H1 (cell line): ENCODE measurements at regions not wholly inside any gene's neighbourhood (a gene's known extent, or its start where the extent isn't known, plus 50 kb on each side); places are given as distances from the start of the nearest gene placed in this dataset.

Source experiments
- CTCF ChIA-PET: fragments of 300-600 bp; sonication (Branson Sonifier 250); formaldehyde crosslinking; loops from one replicate; lab custom pipeline; 2021; ENCODE audit not compliant: partially characterized antibody; lab: Charles Lee
- POLR2A ChIA-PET: fragments of 300-600 bp; sonication (Branson Sonifier 250); formaldehyde crosslinking; loops from one replicate; lab custom pipeline; 2021; ENCODE audit warnings: inconsistent platforms; ENCODE audit not compliant: partially characterized antibody; lab: Charles Lee
- DNase-seq, 2 experiments: peaks; one replicate each; pipeline versions ENCODE4 v3.0.0 to v3.0.0-alpha.2; 2010 to 2022; ENCODE audit warnings: low spot score in 2 of 2, low read depth in 1 of 2, mixed read lengths in 1 of 2
- FAIRE-seq: peaks from 2 replicates; lab custom pipeline; 2011; peaks lifted over from hg19 to GRCh38; lab: Jason Lieb, UNC
- H2AFZ ChIP-seq: 2 replicates; pipeline ENCODE4 v1.8.1; 2012; ENCODE audit warnings: low read length, inconsistent platforms
- H2AK5ac ChIP-seq: 2 replicates; pipeline ENCODE4 v1.6.1; 2013; ENCODE audit warnings: low read depth, low read length
- H2BK120ac ChIP-seq: replicated peaks from 2 replicates; pipeline ENCODE3; 2013; ENCODE audit warnings: low read depth, low read length, inconsistent platforms
- H2BK12ac ChIP-seq: 2 replicates; pipeline ENCODE4 v1.6.1; 2013; ENCODE audit warnings: low read depth, low read length
- H2BK15ac ChIP-seq: 2 replicates; pipeline ENCODE4 v1.6.1; 2013; ENCODE audit warnings: low read length
- H2BK20ac ChIP-seq: 2 replicates; pipeline ENCODE4 v1.6.1; 2013; ENCODE audit warnings: low read length
- H2BK5ac ChIP-seq: 2 replicates; pipeline ENCODE4 v1.6.1; 2013; ENCODE audit warnings: low read depth, low read length
- H3K14ac ChIP-seq: 2 replicates; pipeline ENCODE4 v1.6.1; 2013; ENCODE audit warnings: inconsistent platforms; ENCODE audit not compliant: insufficient read length
- H3K18ac ChIP-seq: 2 replicates; pipeline ENCODE4 v1.6.1; 2013; ENCODE audit warnings: low read length; ENCODE audit errors: extremely low read depth
- H3K23ac ChIP-seq: 2 replicates; pipeline ENCODE4 v1.6.1; 2013; ENCODE audit warnings: inconsistent platforms; ENCODE audit not compliant: insufficient read length
- H3K23me2 ChIP-seq: 2 replicates; pipeline ENCODE4 v1.6.1; 2013; ENCODE audit warnings: low read depth, low read length
- H3K27ac ChIP-seq: 2 replicates; pipeline ENCODE4 v1.6.1; 2011; ENCODE audit warnings: low read depth, low read length, inconsistent platforms
- H3K27me3 ChIP-seq, 4 experiments: replicated peaks in 1 of 4; 1 replicate in 1 of 4; 2 replicates in 3 of 4; pipeline versions ENCODE4 v1.6.1 to v1.8.1; 2011 to 2013; ENCODE audit warnings: low read length in 3 of 4, mild to moderate bottlenecking in 3 of 4, inconsistent platforms in 2 of 4, mixed read lengths in 2 of 4, moderate library complexity in 1 of 4; ENCODE audit not compliant: control insufficient read depth in 3 of 4, insufficient read depth in 3 of 4; ENCODE audit errors: extremely low read depth in 1 of 4
- H3K36me3 ChIP-seq, 4 experiments: 2 replicates each; pipeline versions ENCODE4 v1.6.1 to v1.8.1; 2011 to 2013; ENCODE audit warnings: mild to moderate bottlenecking in 4 of 4, low read length in 3 of 4, moderate library complexity in 2 of 4, control low read depth in 1 of 4, inconsistent platforms in 1 of 4; ENCODE audit not compliant: insufficient read depth in 4 of 4, control insufficient read depth in 2 of 4
- H3K4ac ChIP-seq: replicated peaks from 2 replicates; pipeline ENCODE3; 2013; ENCODE audit warnings: low read length, low read depth, mixed read lengths, inconsistent platforms; ENCODE audit not compliant: insufficient read length
- H3K4me1 ChIP-seq, 4 experiments: replicated peaks in 1 of 4; 1 replicate in 1 of 4; 2 replicates in 3 of 4; pipeline versions ENCODE4 v1.6.1 to v1.8.1; 2011 to 2013; ENCODE audit warnings: low read length in 3 of 4, inconsistent platforms in 2 of 4, mixed read lengths in 1 of 4; ENCODE audit not compliant: insufficient read depth in 4 of 4, control insufficient read depth in 3 of 4
- H3K4me2 ChIP-seq, 2 experiments: 2 replicates each; pipeline versions ENCODE4 v1.6.1 to v1.8.1; 2011 to 2013; ENCODE audit warnings: low read depth in 2 of 2, low read length in 2 of 2, control low read depth in 1 of 2, inconsistent platforms in 1 of 2, mild to moderate bottlenecking in 1 of 2; ENCODE audit not compliant: insufficient read depth in 1 of 2
- H3K4me3 ChIP-seq, 4 experiments: fragments of 200-600, 300-600 bp in 1 of 4; sonication (generic), shearing (Covaris generic), sonication (Bioruptor Twin) in 1 of 4; 2 replicates each; pipeline versions ENCODE4 v1.5.1 to v1.8.1; 2011 to 2016; ENCODE audit warnings: low read length in 4 of 4, low read depth in 3 of 4, control low read depth in 2 of 4, inconsistent platforms in 2 of 4, mild to moderate bottlenecking in 2 of 4, mixed read lengths in 1 of 4, moderate library complexity in 1 of 4; ENCODE audit not compliant: insufficient read depth in 2 of 4; ENCODE audit errors: extremely low read depth in 1 of 4
- H3K56ac ChIP-seq: replicated peaks from 2 replicates; pipeline ENCODE3; 2013; ENCODE audit warnings: low read depth, mild to moderate bottlenecking, mixed read lengths, low read length, inconsistent platforms; ENCODE audit not compliant: insufficient read length
- H3K79me1 ChIP-seq: 2 replicates; pipeline ENCODE4 v1.6.1; 2013; ENCODE audit warnings: low read depth, low read length, control low read depth
- H3K79me2 ChIP-seq, 2 experiments: 2 replicates each; pipeline versions ENCODE4 v1.6.1 to v1.8.1; 2012 to 2013; ENCODE audit warnings: low read length in 2 of 2, mild to moderate bottlenecking in 2 of 2, inconsistent platforms in 1 of 2; ENCODE audit not compliant: insufficient read depth in 2 of 2, control insufficient read depth in 1 of 2
- H3K9ac ChIP-seq, 4 experiments: replicated peaks in 1 of 4; 1 replicate in 1 of 4; 2 replicates in 3 of 4; pipeline versions ENCODE4 v1.6.1 to v1.8.1; 2011 to 2013; ENCODE audit warnings: low read depth in 3 of 4, low read length in 3 of 4, control low read depth in 2 of 4, mild to moderate bottlenecking in 2 of 4, moderate library complexity in 2 of 4, inconsistent platforms in 1 of 4; ENCODE audit errors: extremely low read depth in 1 of 4
- H3K9me3 ChIP-seq, 2 experiments: 2 replicates each; pipeline versions ENCODE4 v1.6.1 to v1.8.1; 2012 to 2013; ENCODE audit warnings: mild to moderate bottlenecking in 2 of 2, moderate library complexity in 2 of 2, control low read depth in 1 of 2, inconsistent platforms in 1 of 2, low read depth in 1 of 2, low read length in 1 of 2, mixed read lengths in 1 of 2; ENCODE audit not compliant: insufficient read depth in 2 of 2
- H4K20me1 ChIP-seq, 2 experiments: replicated peaks in 1 of 2; 2 replicates each; pipeline versions ENCODE3 to v1.8.1; 2011 to 2013; ENCODE audit warnings: inconsistent platforms in 2 of 2, low read length in 2 of 2, mild to moderate bottlenecking in 1 of 2; ENCODE audit not compliant: insufficient read depth in 2 of 2, control insufficient read depth in 1 of 2
- H4K5ac ChIP-seq: 2 replicates; pipeline ENCODE4 v1.6.1; 2013; ENCODE audit warnings: low read length, low read depth, mixed read lengths, inconsistent platforms; ENCODE audit not compliant: insufficient read length
- H4K8ac ChIP-seq: 2 replicates; pipeline ENCODE4 v1.8.0; 2013; ENCODE audit warnings: mild to moderate bottlenecking, moderate library complexity, low read length, inconsistent platforms; ENCODE audit not compliant: insufficient read depth; ENCODE audit errors: extremely low read depth
- H4K91ac ChIP-seq: replicated peaks from 2 replicates; pipeline ENCODE3; 2013; ENCODE audit warnings: low read length, mixed read lengths, inconsistent platforms; ENCODE audit not compliant: insufficient read length
- CHD1 ChIP-seq: IDR thresholded peaks from 2 replicates; pipeline ENCODE4 v1.6.1; 2012; ENCODE audit warnings: low read depth, low read length, improper control_type of control experiment
- KDM4A ChIP-seq: IDR thresholded peaks from one replicate; pipeline ENCODE4 v1.7.1; 2012; ENCODE audit warnings: low read depth, mild to moderate bottlenecking, moderate library complexity, low read length, inconsistent platforms; ENCODE audit not compliant: severe bottlenecking
- POLR2AphosphoS5 ChIP-seq: IDR thresholded peaks from 2 replicates; pipeline ENCODE4 v1.6.1; 2011; ENCODE audit warnings: low read depth, low read length
- RBBP5 ChIP-seq: IDR thresholded peaks from 2 replicates; pipeline ENCODE4 v1.7.1; 2012; ENCODE audit warnings: low read depth, mild to moderate bottlenecking, inconsistent platforms, low read length, moderate library complexity, borderline replicate concordance
- SIN3A ChIP-seq, 2 experiments: IDR thresholded peaks in 1 of 2; conservative IDR thresholded peaks in 1 of 2; 2 replicates each; pipeline ENCODE4 v1.6.1; 2011 to 2012; ENCODE audit warnings: low read length in 2 of 2, improper control_type of control experiment in 1 of 2, low read depth in 1 of 2, mild to moderate bottlenecking in 1 of 2
- SP4 ChIP-seq: IDR thresholded peaks from 2 replicates; pipeline ENCODE4 v1.6.1; 2012; ENCODE audit warnings: low read length, inconsistent platforms
- TEAD4 ChIP-seq: IDR thresholded peaks from 2 replicates; pipeline ENCODE4 v1.6.1; 2012; ENCODE audit warnings: low read depth, low read length, inconsistent platforms, mixed read lengths
- WGBS, 2 experiments: shearing (Covaris generic) in 1 of 2; methylation state at CpG; one replicate each; pipeline versions ENCODE4 v1.1.6 to v1.1.7; 2013 to 2015; ENCODE audit warnings: low lambda C conversion rate in 2 of 2, mixed read lengths in 2 of 2, inconsistent platforms in 1 of 2, low coverage in 1 of 2, missing lambda C conversion rate in 1 of 2; ENCODE audit not compliant: insufficient replicate concordance in 2 of 2, insufficient coverage in 1 of 2, insufficient read length in 1 of 2; ENCODE audit errors: extremely low coverage in 1 of 2, missing lambda C conversion rate in 1 of 2; 5-methylcytosine and 5-hydroxymethylcytosine counted together
- TF ChIP-seq, protein P1 (sequence below), 3 experiments: IDR thresholded peaks; 1 replicate in 2 of 3; 2 replicates in 1 of 3; pipeline versions ENCODE4 v1.5.1 to v1.6.1; 2011; ENCODE audit warnings: low read length in 3 of 3, mild to moderate bottlenecking in 3 of 3, inconsistent platforms in 2 of 3, low read depth in 1 of 3, moderate library complexity in 1 of 3; ENCODE audit not compliant: insufficient read depth in 1 of 3; ENCODE audit errors: control extremely low read depth in 1 of 3

DNA sequence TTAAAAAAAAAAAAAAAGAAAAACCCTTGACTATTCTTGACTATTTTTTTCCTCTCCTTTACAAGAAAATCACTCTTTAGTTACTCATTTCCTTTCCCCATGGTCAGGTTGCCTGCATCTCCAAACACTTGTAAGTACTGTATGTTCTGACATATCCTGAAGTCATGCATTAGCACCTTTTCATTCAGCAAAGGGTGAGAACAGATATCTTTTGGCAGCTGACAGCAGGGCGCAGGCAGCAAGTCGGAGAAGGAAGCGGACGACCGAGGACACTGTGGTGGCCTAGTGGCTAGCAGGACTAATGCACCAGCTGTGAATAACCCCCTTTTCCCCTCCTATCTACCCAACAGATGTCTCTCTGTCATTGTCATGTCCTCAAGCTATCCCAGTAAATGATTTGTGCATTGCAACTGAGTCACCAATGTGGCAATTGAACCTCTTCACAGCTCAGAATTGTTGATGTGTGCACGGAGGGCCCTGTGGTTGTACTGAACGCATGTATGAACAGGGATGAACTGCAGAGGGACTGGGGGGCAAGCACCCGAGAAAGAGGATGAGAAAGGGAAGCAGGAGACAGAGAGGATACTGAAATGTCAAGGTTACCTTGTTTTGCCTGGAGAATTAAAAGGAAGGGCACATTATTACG is 996.0 kb upstream of the ARRDC3 start:
- Histone ChIP-seq H3K9me3 (peaks cover 0 to 8% of the 10 kb centered on the region in 2 experiments; a peak in 1 of 4 replicates), H2BK120ac (no peak overlapping the region), H3K36me3 (no peaks in the 10 kb centered on the region), H4K20me1 (no peaks in the 10 kb centered on the region), H4K5ac (no peak overlapping the region), H3K79me1 (no peaks in the 10 kb centered on the region), H2BK15ac (no peak overlapping the region), H3K4ac (no peak overlapping the region), H2AK5ac (no peak overlapping the region), H3K4me1 (peaks cover 0 to 8% (median 0%) of the 10 kb centered on the region in 4 experiments; a peak in 2 of 7 replicates), H3K14ac (no peak overlapping the region), H3K56ac (no peak overlapping the region), H4K91ac (no peak overlapping the region), H3K27ac (no peak overlapping the region)
- no peak for FAIRE-seq
- CTCF ChIA-PET: no interaction called here
- TF ChIP-seq RBBP5 (no peak), KDM4A (no peak), SIN3A (conservative IDR thresholded peaks at IDR 0.05 in 1 of 2, IDR thresholded peaks at IDR 0.05 in 1 of 2; ENCODE audit: low read depth in 1 of 2, low read length in 2 of 2) (no peak), SP4 (no peak), TEAD4 (no peak), POLR2AphosphoS5 (no peak), CHD1 (no peak)
- TF ChIP-seq, protein P1, sequence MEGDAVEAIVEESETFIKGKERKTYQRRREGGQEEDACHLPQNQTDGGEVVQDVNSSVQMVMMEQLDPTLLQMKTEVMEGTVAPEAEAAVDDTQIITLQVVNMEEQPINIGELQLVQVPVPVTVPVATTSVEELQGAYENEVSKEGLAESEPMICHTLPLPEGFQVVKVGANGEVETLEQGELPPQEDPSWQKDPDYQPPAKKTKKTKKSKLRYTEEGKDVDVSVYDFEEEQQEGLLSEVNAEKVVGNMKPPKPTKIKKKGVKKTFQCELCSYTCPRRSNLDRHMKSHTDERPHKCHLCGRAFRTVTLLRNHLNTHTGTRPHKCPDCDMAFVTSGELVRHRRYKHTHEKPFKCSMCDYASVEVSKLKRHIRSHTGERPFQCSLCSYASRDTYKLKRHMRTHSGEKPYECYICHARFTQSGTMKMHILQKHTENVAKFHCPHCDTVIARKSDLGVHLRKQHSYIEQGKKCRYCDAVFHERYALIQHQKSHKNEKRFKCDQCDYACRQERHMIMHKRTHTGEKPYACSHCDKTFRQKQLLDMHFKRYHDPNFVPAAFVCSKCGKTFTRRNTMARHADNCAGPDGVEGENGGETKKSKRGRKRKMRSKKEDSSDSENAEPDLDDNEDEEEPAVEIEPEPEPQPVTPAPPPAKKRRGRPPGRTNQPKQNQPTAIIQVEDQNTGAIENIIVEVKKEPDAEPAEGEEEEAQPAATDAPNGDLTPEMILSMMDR (IDR thresholded peaks at IDR 0.05; ENCODE audit: control extremely low read depth in 1 of 3, insufficient read depth in 1 of 3, low read depth in 1 of 3, low read length in 3 of 3): peak in 1 of 3 experiments; percentile 6; a peak in 1 of 4 replicates
- TF ChIP-seq, all 59 proteins: peak for 1
- DNase-seq: peak in 1 of 2 experiments; percentile 44
- Histone ChIP-seq H3K9ac (no peak overlapping the region), H4K8ac (no peak overlapping the region), H2BK12ac (no peak overlapping the region), H2BK5ac (no peak overlapping the region), H3K4me3 (no peak overlapping the region), H2AFZ (peak overlapping the region; percentile 52; the same call in 1 of the 2 replicates), H3K79me2 (no peaks in the 10 kb centered on the region), H2BK20ac (no peak overlapping the region), H3K27me3 (no peaks in the 10 kb centered on the region), H3K18ac (no peak overlapping the region), H3K4me2 (no peak overlapping the region), H3K23me2 (no peaks in the 10 kb centered on the region), H3K23ac (no peak overlapping the region)
- WGBS, 2 experiments: 82% methylated on average over 9 of the region's 9 CpGs; no CpG with 5 or more reads in 1 of the 2 experiments
- POLR2A ChIA-PET: no interaction called here
